ENCODE measurements at regions not wholly inside any gene's neighbourhood (a gene's known extent, or its start where the extent isn't known, plus 50 kb on each side); places are given as distances from the start of the nearest gene placed in this dataset.

- peaks cover 7 to 28% of the 10 kb centered on the region in 2 donors for H3K4me1 ChIP-seq (ENCODE audit: control insufficient read depth in 1 of 2, insufficient read depth in 2 of 2, low read length in 2 of 2)
- H3K36me3 ChIP-seq (ENCODE audit: control insufficient read depth in 1 of 2, insufficient read depth in 2 of 2, low read length in 2 of 2): no peaks in the 10 kb centered on the region
- no peak overlapping the region for H3K27ac ChIP-seq (ENCODE audit: low read depth, low read length)
- H3K27me3 ChIP-seq (ENCODE audit: control insufficient read depth in 1 of 2, insufficient read depth in 2 of 2, low read length in 2 of 2): no peaks in the 10 kb centered on the region
- H3K9ac ChIP-seq (ENCODE audit: low read depth in 1 of 2, low read length in 2 of 2): no peak overlapping the region
- no peaks in the 10 kb centered on the region for H3K9me3 ChIP-seq (ENCODE audit: control insufficient read depth in 1 of 2, low read length in 2 of 2)
- no peak overlapping the region for H3K4me3 ChIP-seq (ENCODE audit: low read depth in 1 of 2, low read length in 2 of 2)
Measured at GRCh38 chr12:93318720-93319522, 58.8 kb upstream of the NUDT4 start.

- Histone ChIP-seq H3K9ac (ENCODE audit: low read depth in 1 of 2, low read length in 2 of 2) (no peak overlapping the region), H3K4me3 (ENCODE audit: low read depth in 1 of 2, low read length in 2 of 2) (no peak overlapping the region), H3K27ac (ENCODE audit: low read depth, low read length) (no peak overlapping the region), H3K36me3 (ENCODE audit: control insufficient read depth in 1 of 2, insufficient read depth in 2 of 2, low read length in 2 of 2) (no peaks in the 10 kb centered on the region), H3K27me3 (ENCODE audit: control insufficient read depth in 1 of 2, insufficient read depth in 2 of 2, low read length in 2 of 2) (no peaks in the 10 kb centered on the region), H3K4me1 (ENCODE audit: control insufficient read depth in 1 of 2, insufficient read depth in 2 of 2, low read length in 2 of 2) (peaks cover 3 to 24% of the 10 kb centered on the region in 2 donors), H3K9me3 (ENCODE audit: control insufficient read depth in 1 of 2, low read length in 2 of 2) (no peaks in the 10 kb centered on the region)
Measured at GRCh38 chr12:93319523-93320050, 58.1 kb upstream of the NUDT4 start.

- no peak overlapping the region for H3K9ac ChIP-seq (ENCODE audit: low read depth in 1 of 2, low read length in 2 of 2)
- no peaks in the 10 kb centered on the region for H3K27me3 ChIP-seq (ENCODE audit: control insufficient read depth in 1 of 2, insufficient read depth in 2 of 2, low read length in 2 of 2)
- H3K9me3 ChIP-seq (ENCODE audit: control insufficient read depth in 1 of 2, low read length in 2 of 2): no peaks in the 10 kb centered on the region
- H3K27ac ChIP-seq (ENCODE audit: low read depth, low read length): no peak overlapping the region
- no peaks in the 10 kb centered on the region for H3K36me3 ChIP-seq (ENCODE audit: control insufficient read depth in 1 of 2, insufficient read depth in 2 of 2, low read length in 2 of 2)
- H3K4me1 ChIP-seq (ENCODE audit: control insufficient read depth in 1 of 2, insufficient read depth in 2 of 2, low read length in 2 of 2): peaks cover 0 to 5% of the 10 kb centered on the region in 2 donors
- H3K4me3 ChIP-seq (ENCODE audit: low read depth in 1 of 2, low read length in 2 of 2): no peak overlapping the region
Measured at GRCh38 chr12:93322784-93323183, 54.9 kb upstream of the NUDT4 start.

DNA sequence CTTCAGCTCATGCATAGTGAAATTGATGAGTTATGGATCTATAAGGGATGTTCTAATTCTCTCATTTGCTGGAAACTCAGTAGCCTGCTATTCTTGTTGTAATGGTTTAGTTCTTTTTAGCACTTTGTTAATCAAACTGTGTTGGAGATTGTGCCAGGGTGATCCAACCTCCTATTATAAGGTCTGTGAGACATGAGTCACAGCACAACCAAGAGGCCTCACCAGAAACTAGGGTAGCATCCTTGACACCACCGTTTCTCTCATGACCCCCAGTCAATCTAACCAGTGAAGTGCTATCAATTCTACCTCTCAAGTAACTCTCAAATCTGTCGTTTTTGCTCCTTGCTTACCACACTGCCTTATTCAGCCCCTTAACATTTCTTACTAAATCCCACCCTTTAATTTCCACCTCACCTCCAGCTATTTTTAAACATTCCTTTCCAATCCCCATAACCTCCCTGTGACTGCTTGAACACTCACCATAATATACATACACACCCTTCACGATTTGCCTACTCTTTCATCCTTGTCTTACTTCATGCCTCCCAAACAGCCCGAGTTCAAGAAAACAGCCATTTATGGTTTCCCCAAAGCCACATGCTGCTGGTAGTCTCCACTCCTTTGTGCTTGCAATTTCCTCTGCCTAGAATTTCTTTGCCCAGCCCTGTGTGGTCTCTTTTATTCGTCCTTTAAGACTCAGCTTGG lies 53.9 kb upstream of the NUDT4 start:
- no peak overlapping the region for H3K27ac ChIP-seq (ENCODE audit: low read depth, low read length)
- H3K36me3 ChIP-seq (ENCODE audit: control insufficient read depth in 1 of 2, insufficient read depth in 2 of 2, low read length in 2 of 2): no peaks in the 10 kb centered on the region
- peaks cover 0 to 1% of the 10 kb centered on the region in 2 donors for H3K4me1 ChIP-seq (ENCODE audit: control insufficient read depth in 1 of 2, insufficient read depth in 2 of 2, low read length in 2 of 2)

DNA sequence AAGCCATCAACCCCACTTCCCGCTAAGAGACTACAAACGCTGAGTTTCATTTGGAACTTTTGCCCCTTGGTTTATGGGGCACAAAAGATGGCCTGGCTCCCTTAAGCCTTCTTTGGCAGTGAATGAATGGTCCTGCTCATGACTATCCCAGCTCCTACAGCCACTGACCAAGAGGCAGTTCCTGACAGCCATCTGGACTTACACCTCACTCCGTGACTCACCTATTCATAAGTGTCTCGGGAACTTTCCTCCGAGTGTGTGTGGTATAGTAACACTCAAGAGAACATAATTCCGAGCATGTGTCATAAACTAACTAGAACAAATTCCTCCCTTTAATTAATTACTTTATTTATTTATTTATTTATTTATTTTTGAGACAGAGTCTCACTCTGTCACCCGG lies 51.9 kb upstream of the NUDT4 start:
- H3K36me3 ChIP-seq (ENCODE audit: control insufficient read depth in 1 of 2, insufficient read depth in 2 of 2, low read length in 2 of 2): no peaks in the 10 kb centered on the region
- no peaks in the 10 kb centered on the region for H3K9me3 ChIP-seq (ENCODE audit: control insufficient read depth in 1 of 2, low read length in 2 of 2)
- H3K4me3 ChIP-seq (ENCODE audit: low read depth in 1 of 2, low read length in 2 of 2): no peak overlapping the region
- H3K27ac ChIP-seq (ENCODE audit: low read depth, low read length): no peak overlapping the region
- H3K27me3 ChIP-seq (ENCODE audit: control insufficient read depth in 1 of 2, insufficient read depth in 2 of 2, low read length in 2 of 2): no peaks in the 10 kb centered on the region
- H3K4me1 ChIP-seq (ENCODE audit: control insufficient read depth in 1 of 2, insufficient read depth in 2 of 2, low read length in 2 of 2): no peaks in the 10 kb centered on the region
- no peak overlapping the region for H3K9ac ChIP-seq (ENCODE audit: low read depth in 1 of 2, low read length in 2 of 2)

More for the DNA sequence above, 53.9 kb upstream of the NUDT4 start:
- Histone ChIP-seq H3K9me3 (ENCODE audit: control insufficient read depth in 1 of 2, low read length in 2 of 2) (no peaks in the 10 kb centered on the region), H3K27me3 (ENCODE audit: control insufficient read depth in 1 of 2, insufficient read depth in 2 of 2, low read length in 2 of 2) (no peaks in the 10 kb centered on the region), H3K4me3 (ENCODE audit: low read depth in 1 of 2, low read length in 2 of 2) (no peak overlapping the region), H3K9ac (ENCODE audit: low read depth in 1 of 2, low read length in 2 of 2) (no peak overlapping the region)

Data from duodenal mucosa (tissue), 2 donors.